H1 (cell line): ENCODE measurements at regions not wholly inside any gene's neighbourhood (a gene's known extent, or its start where the extent isn't known, plus 50 kb on each side); places are given as distances from the start of the nearest gene placed in this dataset.

Experiments
- CTCF ChIA-PET: fragments of 300-600 bp; sonication (Branson Sonifier 250); formaldehyde crosslinking; loops from one replicate; lab custom pipeline; 2021; ENCODE audit not compliant: partially characterized antibody; lab: Charles Lee
- POLR2A ChIA-PET: fragments of 300-600 bp; sonication (Branson Sonifier 250); formaldehyde crosslinking; loops from one replicate; lab custom pipeline; 2021; ENCODE audit warnings: inconsistent platforms; ENCODE audit not compliant: partially characterized antibody; lab: Charles Lee
- DNase-seq, 2 experiments: peaks; one replicate each; pipeline versions ENCODE4 v3.0.0 to v3.0.0-alpha.2; 2010 to 2022; ENCODE audit warnings: low spot score in 2 of 2, low read depth in 1 of 2, mixed read lengths in 1 of 2
- FAIRE-seq: peaks from 2 replicates; lab custom pipeline; 2011; peaks lifted over from hg19 to GRCh38; lab: Jason Lieb, UNC
- H2AFZ ChIP-seq: 2 replicates; pipeline ENCODE4 v1.8.1; 2012; ENCODE audit warnings: low read length, inconsistent platforms
- H2AK5ac ChIP-seq: 2 replicates; pipeline ENCODE4 v1.6.1; 2013; ENCODE audit warnings: low read depth, low read length
- H2BK120ac ChIP-seq: replicated peaks from 2 replicates; pipeline ENCODE3; 2013; ENCODE audit warnings: low read depth, low read length, inconsistent platforms
- H2BK12ac ChIP-seq: 2 replicates; pipeline ENCODE4 v1.6.1; 2013; ENCODE audit warnings: low read depth, low read length
- H2BK15ac ChIP-seq: 2 replicates; pipeline ENCODE4 v1.6.1; 2013; ENCODE audit warnings: low read length
- H2BK20ac ChIP-seq: 2 replicates; pipeline ENCODE4 v1.6.1; 2013; ENCODE audit warnings: low read length
- H2BK5ac ChIP-seq: 2 replicates; pipeline ENCODE4 v1.6.1; 2013; ENCODE audit warnings: low read depth, low read length
- H3K14ac ChIP-seq: 2 replicates; pipeline ENCODE4 v1.6.1; 2013; ENCODE audit warnings: inconsistent platforms; ENCODE audit not compliant: insufficient read length
- H3K18ac ChIP-seq: 2 replicates; pipeline ENCODE4 v1.6.1; 2013; ENCODE audit warnings: low read length; ENCODE audit errors: extremely low read depth
- H3K23ac ChIP-seq: 2 replicates; pipeline ENCODE4 v1.6.1; 2013; ENCODE audit warnings: inconsistent platforms; ENCODE audit not compliant: insufficient read length
- H3K23me2 ChIP-seq: 2 replicates; pipeline ENCODE4 v1.6.1; 2013; ENCODE audit warnings: low read depth, low read length
- H3K27ac ChIP-seq: 2 replicates; pipeline ENCODE4 v1.6.1; 2011; ENCODE audit warnings: low read depth, low read length, inconsistent platforms
- H3K27me3 ChIP-seq, 4 experiments: replicated peaks in 1 of 4; 1 replicate in 1 of 4; 2 replicates in 3 of 4; pipeline versions ENCODE4 v1.6.1 to v1.8.1; 2011 to 2013; ENCODE audit warnings: low read length in 3 of 4, mild to moderate bottlenecking in 3 of 4, inconsistent platforms in 2 of 4, mixed read lengths in 2 of 4, moderate library complexity in 1 of 4; ENCODE audit not compliant: control insufficient read depth in 3 of 4, insufficient read depth in 3 of 4; ENCODE audit errors: extremely low read depth in 1 of 4
- H3K36me3 ChIP-seq, 4 experiments: 2 replicates each; pipeline versions ENCODE4 v1.6.1 to v1.8.1; 2011 to 2013; ENCODE audit warnings: mild to moderate bottlenecking in 4 of 4, low read length in 3 of 4, moderate library complexity in 2 of 4, control low read depth in 1 of 4, inconsistent platforms in 1 of 4; ENCODE audit not compliant: insufficient read depth in 4 of 4, control insufficient read depth in 2 of 4
- H3K4ac ChIP-seq: replicated peaks from 2 replicates; pipeline ENCODE3; 2013; ENCODE audit warnings: low read length, low read depth, mixed read lengths, inconsistent platforms; ENCODE audit not compliant: insufficient read length
- H3K4me1 ChIP-seq, 4 experiments: replicated peaks in 1 of 4; 1 replicate in 1 of 4; 2 replicates in 3 of 4; pipeline versions ENCODE4 v1.6.1 to v1.8.1; 2011 to 2013; ENCODE audit warnings: low read length in 3 of 4, inconsistent platforms in 2 of 4, mixed read lengths in 1 of 4; ENCODE audit not compliant: insufficient read depth in 4 of 4, control insufficient read depth in 3 of 4
- H3K4me2 ChIP-seq, 2 experiments: 2 replicates each; pipeline versions ENCODE4 v1.6.1 to v1.8.1; 2011 to 2013; ENCODE audit warnings: low read depth in 2 of 2, low read length in 2 of 2, control low read depth in 1 of 2, inconsistent platforms in 1 of 2, mild to moderate bottlenecking in 1 of 2; ENCODE audit not compliant: insufficient read depth in 1 of 2
- H3K4me3 ChIP-seq, 4 experiments: fragments of 200-600, 300-600 bp in 1 of 4; sonication (generic), shearing (Covaris generic), sonication (Bioruptor Twin) in 1 of 4; 2 replicates each; pipeline versions ENCODE4 v1.5.1 to v1.8.1; 2011 to 2016; ENCODE audit warnings: low read length in 4 of 4, low read depth in 3 of 4, control low read depth in 2 of 4, inconsistent platforms in 2 of 4, mild to moderate bottlenecking in 2 of 4, mixed read lengths in 1 of 4, moderate library complexity in 1 of 4; ENCODE audit not compliant: insufficient read depth in 2 of 4; ENCODE audit errors: extremely low read depth in 1 of 4
- H3K56ac ChIP-seq: replicated peaks from 2 replicates; pipeline ENCODE3; 2013; ENCODE audit warnings: low read depth, mild to moderate bottlenecking, mixed read lengths, low read length, inconsistent platforms; ENCODE audit not compliant: insufficient read length
- H3K79me1 ChIP-seq: 2 replicates; pipeline ENCODE4 v1.6.1; 2013; ENCODE audit warnings: low read depth, low read length, control low read depth
- H3K79me2 ChIP-seq, 2 experiments: 2 replicates each; pipeline versions ENCODE4 v1.6.1 to v1.8.1; 2012 to 2013; ENCODE audit warnings: low read length in 2 of 2, mild to moderate bottlenecking in 2 of 2, inconsistent platforms in 1 of 2; ENCODE audit not compliant: insufficient read depth in 2 of 2, control insufficient read depth in 1 of 2
- H3K9ac ChIP-seq, 4 experiments: replicated peaks in 1 of 4; 1 replicate in 1 of 4; 2 replicates in 3 of 4; pipeline versions ENCODE4 v1.6.1 to v1.8.1; 2011 to 2013; ENCODE audit warnings: low read depth in 3 of 4, low read length in 3 of 4, control low read depth in 2 of 4, mild to moderate bottlenecking in 2 of 4, moderate library complexity in 2 of 4, inconsistent platforms in 1 of 4; ENCODE audit errors: extremely low read depth in 1 of 4
- H3K9me3 ChIP-seq, 2 experiments: 2 replicates each; pipeline versions ENCODE4 v1.6.1 to v1.8.1; 2012 to 2013; ENCODE audit warnings: mild to moderate bottlenecking in 2 of 2, moderate library complexity in 2 of 2, control low read depth in 1 of 2, inconsistent platforms in 1 of 2, low read depth in 1 of 2, low read length in 1 of 2, mixed read lengths in 1 of 2; ENCODE audit not compliant: insufficient read depth in 2 of 2
- H4K20me1 ChIP-seq, 2 experiments: replicated peaks in 1 of 2; 2 replicates each; pipeline versions ENCODE3 to v1.8.1; 2011 to 2013; ENCODE audit warnings: inconsistent platforms in 2 of 2, low read length in 2 of 2, mild to moderate bottlenecking in 1 of 2; ENCODE audit not compliant: insufficient read depth in 2 of 2, control insufficient read depth in 1 of 2
- H4K5ac ChIP-seq: 2 replicates; pipeline ENCODE4 v1.6.1; 2013; ENCODE audit warnings: low read length, low read depth, mixed read lengths, inconsistent platforms; ENCODE audit not compliant: insufficient read length
- H4K8ac ChIP-seq: 2 replicates; pipeline ENCODE4 v1.8.0; 2013; ENCODE audit warnings: mild to moderate bottlenecking, moderate library complexity, low read length, inconsistent platforms; ENCODE audit not compliant: insufficient read depth; ENCODE audit errors: extremely low read depth
- H4K91ac ChIP-seq: replicated peaks from 2 replicates; pipeline ENCODE3; 2013; ENCODE audit warnings: low read length, mixed read lengths, inconsistent platforms; ENCODE audit not compliant: insufficient read length
- CTCF ChIP-seq, 3 experiments: IDR thresholded peaks; 1 replicate in 2 of 3; 2 replicates in 1 of 3; pipeline versions ENCODE4 v1.5.1 to v1.6.1; 2011; ENCODE audit warnings: low read length in 3 of 3, mild to moderate bottlenecking in 3 of 3, inconsistent platforms in 2 of 3, low read depth in 1 of 3, moderate library complexity in 1 of 3; ENCODE audit not compliant: insufficient read depth in 1 of 3; ENCODE audit errors: control extremely low read depth in 1 of 3
- MAX ChIP-seq: IDR thresholded peaks from 2 replicates; pipeline ENCODE4 v1.6.1; 2012; ENCODE audit warnings: inconsistent platforms
- RAD21 ChIP-seq, 2 experiments: IDR thresholded peaks in 1 of 2; conservative IDR thresholded peaks in 1 of 2; 2 replicates each; pipeline ENCODE4 v1.6.1; 2011; ENCODE audit warnings: low read depth in 2 of 2, low read length in 2 of 2, improper control_type of control experiment in 1 of 2, inconsistent platforms in 1 of 2, mild to moderate bottlenecking in 1 of 2, moderate library complexity in 1 of 2
- WGBS, 2 experiments: shearing (Covaris generic) in 1 of 2; methylation state at CpG; one replicate each; pipeline versions ENCODE4 v1.1.6 to v1.1.7; 2013 to 2015; ENCODE audit warnings: low lambda C conversion rate in 2 of 2, mixed read lengths in 2 of 2, inconsistent platforms in 1 of 2, low coverage in 1 of 2, missing lambda C conversion rate in 1 of 2; ENCODE audit not compliant: insufficient replicate concordance in 2 of 2, insufficient coverage in 1 of 2, insufficient read length in 1 of 2; ENCODE audit errors: extremely low coverage in 1 of 2, missing lambda C conversion rate in 1 of 2; 5-methylcytosine and 5-hydroxymethylcytosine counted together

GRCh38 chr6:164097551-164098398 lies 683.3 kb downstream of the QKI start:
- Histone ChIP-seq H3K4me3 (no peak overlapping the region), H2BK5ac (no peak overlapping the region), H3K4ac (no peak overlapping the region), H3K27ac (no peak overlapping the region), H3K9me3 (no peaks in the 10 kb centered on the region), H2BK12ac (no peak overlapping the region), H4K8ac (no peak overlapping the region), H3K79me1 (no peaks in the 10 kb centered on the region), H2AK5ac (no peak overlapping the region), H2AFZ (no peak overlapping the region), H3K4me2 (no peak overlapping the region), H3K4me1 (peaks cover 0 to 3% (median 0%) of the 10 kb centered on the region in 4 experiments; a peak in 2 of 7 replicates), H3K56ac (no peak overlapping the region), H3K9ac (no peak overlapping the region), H4K20me1 (no peaks in the 10 kb centered on the region), H3K23me2 (no peaks in the 10 kb centered on the region), H3K36me3 (no peaks in the 10 kb centered on the region), H2BK20ac (no peak overlapping the region), H3K14ac (no peak overlapping the region), H2BK15ac (no peak overlapping the region), H3K79me2 (no peaks in the 10 kb centered on the region), H3K18ac (no peak overlapping the region), H3K27me3 (no peaks in the 10 kb centered on the region), H3K23ac (no peak overlapping the region), H2BK120ac (no peak overlapping the region), H4K5ac (no peak overlapping the region), H4K91ac (no peak overlapping the region)
- ChIA-PET POLR2A (no interaction called here), CTCF (interaction anchor here (1.2 to 2.2 kb wide), 10 partner anchors 9 to 445 kb away, joined by 3 to 8 read pairs (median 4); no protein-coding TSS in a partner anchor)
- no peak for FAIRE-seq
- TF ChIP-seq CTCF (IDR thresholded peaks at IDR 0.05; ENCODE audit: control extremely low read depth in 1 of 3, insufficient read depth in 1 of 3, low read depth in 1 of 3, low read length in 3 of 3) (peak; percentile 41 to 53 (median 46)), MAX (no peak), RAD21 (IDR thresholded peaks at IDR 0.05 in 1 of 2, conservative IDR thresholded peaks at IDR 0.05 in 1 of 2; ENCODE audit: low read depth in 2 of 2, low read length in 2 of 2) (peak; percentile 62 to 73)
- DNase-seq = no peak
- 90% methylated on average over 11 of the region's 11 CpGs; no CpG with 5 or more reads in 1 of the 2 experiments for WGBS, 2 experiments
